IPS-18a (cell line): ENCODE measurements at regions not wholly inside any gene's neighbourhood (a gene's known extent, or its start where the extent isn't known, plus 50 kb on each side); places are given as distances from the start of the nearest gene placed in this dataset.

Experiments
- H3K27ac ChIP-seq: one replicate; pipeline ENCODE4 v1.5.1; 2013; ENCODE audit warnings: low read length
- H3K27me3 ChIP-seq: one replicate; pipeline ENCODE4 v1.6.1; 2013; ENCODE audit warnings: mild to moderate bottlenecking, low read length; ENCODE audit not compliant: control insufficient read depth, insufficient read depth
- H3K36me3 ChIP-seq: one replicate; pipeline ENCODE4 v1.6.1; 2013; ENCODE audit warnings: low read depth, low read length; ENCODE audit not compliant: control insufficient read depth
- H3K4me1 ChIP-seq: one replicate; pipeline ENCODE4 v1.6.1; 2013; ENCODE audit warnings: low read depth, low read length; ENCODE audit not compliant: control insufficient read depth
- H3K4me3 ChIP-seq: one replicate; pipeline ENCODE4 v1.5.1; 2013; ENCODE audit warnings: low read length
- H3K9ac ChIP-seq: one replicate; pipeline ENCODE4 v1.6.1; 2013; ENCODE audit warnings: mild to moderate bottlenecking, low read length, moderate library complexity
- H3K9me3 ChIP-seq: one replicate; pipeline ENCODE4 v1.6.1; 2013; ENCODE audit warnings: low read depth, low read length; ENCODE audit not compliant: control insufficient read depth

- peaks cover 37% of the 10 kb centered on the region for H3K4me1 ChIP-seq
- H3K4me3 ChIP-seq, result no peak overlapping the region
- no peaks in the 10 kb centered on the region for H3K9me3 ChIP-seq
- no peaks in the 10 kb centered on the region for H3K36me3 ChIP-seq
- H3K27me3 ChIP-seq, result peaks cover 76% of the 10 kb centered on the region
- no peak overlapping the region for H3K9ac ChIP-seq
- H3K27ac ChIP-seq, result no peak overlapping the region
Observed at GRCh38 chr15:96086164-96086563, 244.3 kb upstream of the NR2F2 start.

DNA sequence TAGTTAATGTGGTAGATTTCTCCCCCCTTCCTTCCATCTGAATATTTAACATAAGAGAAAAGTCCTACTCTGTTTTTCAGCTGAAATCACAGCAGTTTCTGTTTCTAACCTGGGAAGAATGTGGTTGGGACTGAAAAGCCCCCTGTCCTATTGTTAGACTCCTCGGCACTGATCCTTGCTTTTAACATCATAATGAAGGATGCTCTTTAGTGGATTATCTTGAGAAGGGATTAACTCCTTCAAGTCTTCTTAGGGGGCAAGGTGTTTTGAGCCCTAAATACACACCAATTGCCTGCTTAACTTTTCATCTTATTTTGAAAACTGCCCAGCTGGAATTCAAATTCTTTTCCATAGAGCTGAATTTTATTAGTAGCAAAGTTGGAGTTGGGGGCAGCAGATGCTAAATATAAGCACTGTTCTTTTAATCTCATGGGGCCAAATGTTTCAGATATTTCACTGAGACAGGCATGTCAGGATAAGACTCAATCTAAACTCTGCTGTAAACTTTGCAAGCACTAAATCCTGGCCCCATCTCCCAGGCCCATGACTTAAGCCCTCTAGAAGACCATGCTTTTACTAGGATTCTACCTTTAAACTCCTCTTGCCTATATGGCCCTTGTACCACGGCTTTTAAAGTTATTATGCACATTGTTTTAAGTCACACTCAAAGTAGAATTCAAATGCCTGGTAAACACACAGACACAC, 243.2 kb upstream of the NR2F2 start:
- Histone ChIP-seq H3K27ac (no peak overlapping the region), H3K36me3 (no peaks in the 10 kb centered on the region), H3K27me3 (peaks cover 82% of the 10 kb centered on the region), H3K4me1 (peaks cover 37% of the 10 kb centered on the region), H3K9me3 (no peaks in the 10 kb centered on the region), H3K9ac (no peak overlapping the region), H3K4me3 (peak overlapping the region; percentile 3)

GRCh38 chr15:96088650-96089049, 241.8 kb upstream of the NR2F2 start:
- no peak overlapping the region for H3K27ac ChIP-seq
- no peak overlapping the region for H3K9ac ChIP-seq
- peak overlapping the region; percentile 33 for H3K4me3 ChIP-seq

DNA sequence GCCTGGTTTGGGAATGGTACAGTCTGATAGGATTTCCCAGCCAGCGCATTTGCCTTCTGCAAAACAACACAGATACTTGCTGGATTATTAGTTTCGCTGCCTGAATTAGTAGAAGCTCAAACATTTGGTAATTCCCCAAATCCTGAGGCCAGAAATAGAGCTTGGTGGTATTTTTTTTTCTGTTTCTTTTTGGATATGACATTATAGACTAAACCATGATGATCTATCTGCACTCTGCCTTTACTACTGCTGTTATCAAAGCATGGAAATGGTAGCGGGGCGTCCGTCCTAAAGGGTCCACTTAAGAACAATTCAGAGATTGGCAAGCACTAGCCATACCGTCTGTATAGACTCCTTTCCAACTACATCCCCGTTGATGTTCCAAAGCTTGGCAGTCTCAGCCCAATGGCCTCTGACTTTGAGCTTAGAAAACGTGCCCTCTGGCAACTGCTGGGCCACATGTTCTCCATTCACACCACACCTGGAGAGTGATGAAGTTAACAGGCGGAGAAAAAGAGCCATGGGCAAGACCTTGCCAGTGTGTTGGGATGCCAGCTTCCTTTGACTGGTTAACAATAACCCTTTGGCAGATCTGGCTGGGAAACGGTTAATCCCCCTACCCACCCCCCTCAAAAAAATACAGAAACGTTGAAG, 241.0 kb upstream of the NR2F2 start:
- Histone ChIP-seq H3K27me3 (peaks cover 83% of the 10 kb centered on the region), H3K4me3 (no peak overlapping the region), H3K9me3 (no peaks in the 10 kb centered on the region), H3K4me1 (peaks cover 37% of the 10 kb centered on the region), H3K27ac (no peak overlapping the region), H3K9ac (no peak overlapping the region), H3K36me3 (no peaks in the 10 kb centered on the region)

More at GRCh38 chr15:96088650-96089049, 241.8 kb upstream of the NR2F2 start:
- H3K9me3 ChIP-seq, result no peaks in the 10 kb centered on the region
- peaks cover 78% of the 10 kb centered on the region for H3K27me3 ChIP-seq
- peaks cover 37% of the 10 kb centered on the region for H3K4me1 ChIP-seq
- no peaks in the 10 kb centered on the region for H3K36me3 ChIP-seq

DNA sequence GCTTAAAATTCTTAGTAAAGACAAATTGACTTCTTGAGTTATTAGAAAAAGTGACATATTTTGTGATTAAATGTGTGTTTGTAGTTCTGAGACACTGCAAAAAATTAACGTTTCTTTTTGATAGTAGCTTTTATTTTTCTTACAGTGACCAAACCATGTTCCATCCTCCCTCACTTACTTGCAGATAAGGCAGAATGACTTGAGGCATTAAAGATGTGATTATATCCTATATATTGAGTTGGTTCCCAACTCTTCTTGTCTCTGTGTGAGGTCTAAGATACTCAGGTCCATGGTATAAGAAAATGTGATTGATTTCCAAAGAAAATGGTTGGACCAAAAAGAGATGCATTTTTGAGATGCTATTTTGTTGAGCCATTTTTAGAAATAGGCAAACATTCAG, 238.3 kb upstream of the NR2F2 start:
- no peaks in the 10 kb centered on the region for H3K9me3 ChIP-seq
- H3K36me3 ChIP-seq, result no peaks in the 10 kb centered on the region
- H3K4me3 ChIP-seq, result no peak overlapping the region
- no peak overlapping the region for H3K9ac ChIP-seq
- H3K27ac ChIP-seq, result no peak overlapping the region
- H3K27me3 ChIP-seq, result peaks cover 58% of the 10 kb centered on the region
- H3K4me1 ChIP-seq, result peaks cover 28% of the 10 kb centered on the region

DNA sequence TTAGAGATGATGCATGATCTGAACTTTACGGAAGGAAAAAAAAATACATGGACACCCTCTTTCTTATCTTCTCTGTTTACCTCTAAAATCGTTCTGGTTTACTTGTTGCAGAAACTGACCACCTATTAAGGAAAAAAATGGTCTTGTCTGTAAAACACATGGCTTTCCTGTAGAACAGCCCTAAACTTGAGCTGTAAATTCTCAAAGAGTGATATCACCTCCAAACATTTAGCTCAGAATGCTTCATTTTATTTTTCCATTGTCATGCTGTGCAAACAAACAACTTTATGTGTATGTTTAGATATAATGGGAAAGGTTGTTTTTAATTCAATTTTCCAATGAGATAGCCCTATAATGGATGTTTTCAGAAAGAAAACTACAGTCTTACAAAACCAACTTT, 237.4 kb upstream of the NR2F2 start:
- Histone ChIP-seq H3K4me1 (peaks cover 19% of the 10 kb centered on the region), H3K36me3 (no peaks in the 10 kb centered on the region), H3K4me3 (no peak overlapping the region), H3K27me3 (peaks cover 52% of the 10 kb centered on the region), H3K9ac (no peak overlapping the region), H3K27ac (no peak overlapping the region), H3K9me3 (no peaks in the 10 kb centered on the region)

- Histone ChIP-seq H3K9me3 (no peaks in the 10 kb centered on the region), H3K27ac (no peak overlapping the region), H3K4me3 (no peak overlapping the region), H3K9ac (no peak overlapping the region), H3K36me3 (no peaks in the 10 kb centered on the region), H3K27me3 (peaks cover 12% of the 10 kb centered on the region), H3K4me1 (no peaks in the 10 kb centered on the region)
Observed at GRCh38 chr15:96097661-96098060, 232.8 kb upstream of the NR2F2 start.

DNA sequence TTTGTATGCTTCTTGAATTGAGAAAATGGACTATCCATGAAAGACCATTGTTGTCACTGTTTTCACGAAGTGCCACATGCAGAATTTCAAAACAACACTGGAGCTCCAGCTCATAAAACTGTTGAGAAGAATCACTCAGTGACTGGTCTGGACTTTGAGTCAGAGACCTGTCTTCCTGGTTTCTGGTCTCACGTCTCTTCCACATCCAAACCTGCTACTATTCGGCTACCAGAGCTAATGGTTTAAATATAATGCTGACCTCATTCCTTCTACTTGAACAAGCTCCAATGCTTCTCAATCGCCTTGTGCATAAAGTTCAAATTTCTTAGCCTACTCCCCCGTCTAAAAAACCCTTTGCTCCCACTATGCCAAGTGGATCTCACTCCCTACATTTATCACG, 227.9 kb upstream of the NR2F2 start:
- no peak overlapping the region for H3K4me3 ChIP-seq
- H3K36me3 ChIP-seq, result no peaks in the 10 kb centered on the region
- H3K4me1 ChIP-seq, result peaks cover 3% of the 10 kb centered on the region
- no peak overlapping the region for H3K27ac ChIP-seq
- H3K27me3 ChIP-seq, result no peaks in the 10 kb centered on the region
- no peak overlapping the region for H3K9ac ChIP-seq
- H3K9me3 ChIP-seq, result no peaks in the 10 kb centered on the region

- Histone ChIP-seq H3K9me3 (no peaks in the 10 kb centered on the region), H3K27me3 (no peaks in the 10 kb centered on the region), H3K36me3 (no peaks in the 10 kb centered on the region), H3K9ac (no peak overlapping the region), H3K4me3 (no peak overlapping the region), H3K4me1 (peaks cover 3% of the 10 kb centered on the region), H3K27ac (no peak overlapping the region)
Observed at GRCh38 chr15:96106181-96106580, 224.3 kb upstream of the NR2F2 start.

DNA sequence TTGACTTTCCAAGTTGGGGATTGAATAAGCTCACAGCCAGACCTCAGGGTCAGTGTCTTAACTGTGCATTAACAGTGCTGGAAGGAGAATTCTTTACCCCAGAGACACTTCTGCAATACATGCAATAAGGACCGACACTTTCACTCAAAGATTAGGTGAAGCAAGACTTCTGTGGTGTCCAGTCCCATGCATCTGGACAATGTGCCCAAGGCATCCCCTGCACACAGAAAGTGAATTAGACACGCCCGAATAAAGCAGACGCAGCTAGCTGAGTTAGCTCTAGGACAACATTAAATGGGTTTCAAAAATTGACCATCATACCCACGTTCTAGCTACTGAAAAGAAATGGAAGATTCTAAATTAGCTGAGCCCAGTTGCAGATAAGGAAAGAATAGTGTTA, 223.9 kb upstream of the NR2F2 start:
- Histone ChIP-seq H3K27me3 (no peaks in the 10 kb centered on the region), H3K9me3 (no peaks in the 10 kb centered on the region), H3K27ac (no peak overlapping the region), H3K4me3 (no peak overlapping the region), H3K9ac (no peak overlapping the region), H3K36me3 (no peaks in the 10 kb centered on the region), H3K4me1 (peaks cover 3% of the 10 kb centered on the region)

GRCh38 chr15:96107916-96108315, 222.6 kb upstream of the NR2F2 start:
- H3K9me3 ChIP-seq, result no peaks in the 10 kb centered on the region
- H3K4me3 ChIP-seq, result no peak overlapping the region
- no peaks in the 10 kb centered on the region for H3K36me3 ChIP-seq
- no peak overlapping the region for H3K9ac ChIP-seq
- H3K27me3 ChIP-seq, result no peaks in the 10 kb centered on the region
- no peak overlapping the region for H3K27ac ChIP-seq
- H3K4me1 ChIP-seq, result peaks cover 3% of the 10 kb centered on the region

DNA sequence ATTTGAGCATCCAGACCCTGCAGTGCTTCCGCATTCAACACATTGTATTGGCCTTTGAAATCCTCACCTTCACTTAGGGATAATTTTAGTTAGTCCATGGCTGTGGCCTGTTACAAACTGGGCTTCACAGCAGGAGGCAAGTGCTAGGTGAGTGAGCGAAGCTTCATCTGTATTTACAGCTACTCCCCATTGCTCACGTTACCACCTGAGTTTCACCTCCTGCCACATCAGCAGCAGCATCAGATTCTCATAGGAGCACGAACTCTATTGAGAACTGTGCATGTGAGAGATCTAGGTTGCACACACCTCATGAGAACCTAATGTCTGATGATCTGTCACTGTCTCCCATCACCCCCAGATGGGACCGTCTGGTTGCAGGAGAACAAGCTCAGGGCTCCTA, 222.1 kb upstream of the NR2F2 start:
- no peaks in the 10 kb centered on the region for H3K9me3 ChIP-seq
- H3K36me3 ChIP-seq, result no peaks in the 10 kb centered on the region
- H3K4me1 ChIP-seq, result peaks cover 3% of the 10 kb centered on the region
- H3K27ac ChIP-seq, result no peak overlapping the region
- H3K9ac ChIP-seq, result no peak overlapping the region
- no peaks in the 10 kb centered on the region for H3K27me3 ChIP-seq
- no peak overlapping the region for H3K4me3 ChIP-seq
